Raji (cell line): ENCODE measurements at regions not wholly inside any gene's neighbourhood (a gene's known extent, or its start where the extent isn't known, plus 50 kb on each side); places are given as distances from the start of the nearest gene placed in this dataset.

Experiments
- POLR2A ChIP-seq: IDR thresholded peaks from 2 replicates; pipeline ENCODE4 v1.6.1; 2011; ENCODE audit warnings: low read depth, low read length, control low read depth; ENCODE audit not compliant: insufficient read depth

DNA sequence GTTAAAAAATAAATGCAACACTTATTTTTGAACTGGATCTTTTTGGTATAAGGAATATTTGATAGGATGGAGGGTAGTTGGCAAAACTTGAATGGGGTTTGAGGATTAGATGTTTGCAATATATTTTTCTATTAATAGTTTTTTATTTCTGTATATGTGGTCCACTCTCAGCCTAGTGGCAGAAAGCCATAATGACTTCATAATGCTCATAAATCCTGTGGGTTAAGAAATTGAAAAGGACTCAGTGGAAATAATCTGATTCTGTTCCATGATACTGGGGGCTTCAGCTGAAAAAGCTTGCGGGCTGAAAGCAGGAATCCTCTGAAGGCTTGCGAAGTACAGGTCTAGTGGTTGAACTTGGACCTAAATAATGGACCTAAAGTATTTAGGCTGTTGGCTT lies 1028.6 kb upstream of the PRMT6 start:
- TF ChIP-seq POLR2A = no peak

- TF ChIP-seq POLR2A = no peak
Observed at GRCh38 chr1:106037526-106037925, 1018.9 kb upstream of the PRMT6 start.

DNA sequence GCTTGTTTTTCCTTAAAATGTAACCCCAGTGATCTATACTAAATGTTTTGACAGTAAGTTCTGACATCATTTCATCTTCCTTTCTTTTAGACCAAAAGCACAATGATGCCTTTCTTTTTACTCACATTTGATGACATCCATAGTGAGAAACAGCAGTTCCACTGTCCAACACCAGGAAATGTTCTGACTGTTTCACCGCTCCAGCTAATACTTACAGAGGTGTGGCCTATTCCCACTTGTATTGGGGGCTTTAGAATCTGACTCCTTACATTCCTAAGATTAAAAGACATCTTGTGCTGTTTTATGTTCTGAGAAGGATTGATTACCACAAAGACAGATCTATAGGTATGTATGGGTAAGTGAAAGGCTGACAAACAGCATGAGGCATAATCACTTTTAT lies 1018.2 kb upstream of the PRMT6 start:
- no peak for TF ChIP-seq POLR2A

DNA sequence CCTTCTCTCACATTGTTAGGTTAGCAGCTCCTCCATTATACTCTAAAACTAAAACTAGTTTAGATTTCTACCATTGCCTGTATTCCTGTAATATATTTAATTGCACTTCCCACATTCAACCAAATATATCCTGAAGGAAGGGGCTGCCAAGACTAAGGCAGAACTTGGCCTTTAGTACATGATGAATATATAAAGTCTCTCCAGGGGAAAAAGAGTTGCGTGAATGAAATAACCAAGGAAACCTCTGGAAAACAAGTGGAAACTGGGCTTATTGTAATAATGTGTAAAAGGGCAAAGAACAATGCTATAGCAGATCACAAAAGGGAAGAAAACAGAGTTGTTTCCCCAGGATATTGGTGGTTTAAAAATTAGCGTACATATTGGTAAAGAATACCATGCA lies 1012.5 kb upstream of the PRMT6 start:
- TF ChIP-seq POLR2A = no peak

DNA sequence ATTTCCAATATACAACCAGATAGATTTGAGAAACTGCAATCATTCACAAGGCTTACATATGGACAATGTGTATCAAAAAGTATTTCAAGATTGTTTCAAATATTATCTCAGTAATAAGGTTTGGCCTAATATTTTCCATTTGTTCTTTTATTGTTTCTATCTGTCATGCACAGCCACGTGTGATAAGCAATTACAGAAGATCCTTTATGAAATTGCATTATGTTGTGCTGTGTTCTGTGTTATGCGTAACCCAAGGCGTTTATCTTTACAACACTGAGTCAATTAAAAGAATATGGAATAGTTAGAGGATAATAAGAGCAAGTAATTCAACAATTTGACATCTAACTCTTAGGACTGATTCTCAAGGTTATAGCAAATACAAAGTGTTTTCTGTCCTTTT lies 1009.3 kb upstream of the PRMT6 start:
- no peak for TF ChIP-seq POLR2A

GRCh38 chr1:106049595-106049994 lies 1006.9 kb upstream of the PRMT6 start:
- no peak for TF ChIP-seq POLR2A

DNA sequence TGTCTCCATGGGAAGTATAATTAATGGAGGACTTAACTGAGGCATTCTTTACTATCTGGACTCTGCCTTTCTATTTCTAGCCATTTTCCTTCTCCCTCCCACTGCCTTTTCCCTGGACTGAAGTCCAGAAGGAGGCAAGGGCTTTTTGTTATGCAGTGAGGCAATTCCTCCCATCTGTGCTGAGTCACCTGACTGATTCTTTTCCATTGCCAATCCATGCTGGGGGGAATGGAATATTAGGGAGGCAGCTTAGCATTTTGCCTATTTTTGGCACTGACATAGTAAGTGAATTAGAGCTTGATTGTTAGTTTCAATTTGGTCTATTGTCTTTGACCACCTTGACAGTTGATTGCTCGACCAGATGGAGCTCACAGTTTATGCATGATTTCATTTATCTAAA lies 1000.6 kb upstream of the PRMT6 start:
- no peak for TF ChIP-seq POLR2A

- no peak for TF ChIP-seq POLR2A
Observed at GRCh38 chr1:106061586-106062495, 994.6 kb upstream of the PRMT6 start.

DNA sequence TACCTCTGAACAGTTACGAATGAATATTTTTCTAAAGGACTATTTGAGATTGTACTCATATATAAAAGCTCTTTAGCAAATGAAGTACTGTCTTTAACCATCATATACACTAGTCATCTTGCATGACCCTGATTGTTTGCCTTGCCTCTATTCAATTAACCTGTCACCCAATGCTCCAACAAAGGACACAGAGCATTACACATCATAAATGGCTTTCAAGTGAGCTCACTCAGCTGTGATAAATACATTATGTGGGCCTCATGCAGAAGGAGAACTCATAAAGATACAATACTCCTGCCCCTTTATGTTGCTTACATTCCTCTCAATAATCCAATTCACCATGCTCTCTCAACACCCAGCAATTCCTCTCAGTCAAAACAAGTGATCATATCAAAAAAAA lies 993.0 kb upstream of the PRMT6 start:
- TF ChIP-seq POLR2A = no peak

DNA sequence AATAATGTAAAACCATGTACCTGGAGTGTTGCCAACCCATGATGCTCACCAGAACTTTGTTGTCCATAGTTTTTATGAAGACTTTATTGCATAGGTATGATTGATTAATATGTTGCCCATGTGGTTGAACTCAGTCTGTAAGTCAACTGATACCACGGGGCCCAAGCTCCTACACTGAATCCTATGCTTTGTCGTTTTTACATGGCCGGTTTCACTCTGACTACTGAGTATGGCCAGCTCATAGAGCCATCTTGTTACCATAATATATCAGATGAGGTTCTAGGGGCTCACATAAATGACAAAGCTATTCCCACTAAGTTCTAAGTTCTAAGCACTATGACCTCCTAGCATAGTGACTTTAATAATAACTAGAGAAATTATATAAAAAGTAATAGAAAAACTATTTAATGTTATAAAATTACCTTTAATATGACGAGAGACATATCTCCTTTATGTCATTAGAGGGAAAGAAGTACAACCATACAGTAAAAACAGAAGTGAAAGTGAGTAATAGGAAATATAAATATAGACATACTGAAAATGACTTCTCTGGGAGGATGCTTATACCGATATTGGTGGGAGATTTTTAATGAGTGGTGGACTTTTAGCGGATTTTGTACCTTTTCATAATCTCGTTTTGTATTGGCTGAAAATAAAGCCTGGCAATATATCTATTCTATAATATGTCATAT lies 983.4 kb upstream of the PRMT6 start:
- TF ChIP-seq POLR2A = no peak

DNA sequence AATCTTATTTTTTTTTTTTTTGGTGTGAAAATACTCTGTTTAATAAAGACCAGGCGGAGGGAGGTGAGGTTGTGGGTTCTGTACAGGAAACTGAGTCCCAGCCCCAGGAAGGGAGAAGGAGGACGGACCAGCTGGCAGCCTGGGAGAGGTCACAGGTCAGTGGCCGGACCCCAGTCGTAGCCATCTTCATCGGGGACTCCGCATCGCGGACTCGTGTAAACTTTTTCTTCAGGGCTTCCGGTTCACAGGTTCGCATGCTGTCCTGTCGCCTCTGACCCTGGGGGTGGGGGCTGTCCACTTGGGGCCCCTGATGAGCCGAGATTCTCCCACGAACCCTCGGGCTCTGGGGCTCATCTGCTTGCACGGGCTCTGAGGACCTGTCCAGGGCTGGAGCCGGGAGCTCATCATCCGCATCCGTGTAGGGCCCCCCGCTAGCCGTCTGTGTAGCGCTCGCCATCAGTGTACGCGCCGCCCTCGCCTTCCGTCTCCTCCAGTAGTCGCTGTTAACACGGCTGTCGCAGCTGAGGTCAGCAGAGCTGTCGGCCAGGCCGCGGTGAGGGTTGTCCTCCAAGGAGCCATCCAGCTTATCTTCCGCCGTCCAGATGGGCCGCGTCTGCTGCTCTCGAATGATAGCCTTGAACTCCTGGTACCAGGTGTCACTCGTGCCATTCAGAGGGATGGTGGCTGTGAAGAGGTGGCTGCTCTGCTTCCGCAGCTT lies 975.7 kb upstream of the PRMT6 start:
- TF ChIP-seq POLR2A = no peak

DNA sequence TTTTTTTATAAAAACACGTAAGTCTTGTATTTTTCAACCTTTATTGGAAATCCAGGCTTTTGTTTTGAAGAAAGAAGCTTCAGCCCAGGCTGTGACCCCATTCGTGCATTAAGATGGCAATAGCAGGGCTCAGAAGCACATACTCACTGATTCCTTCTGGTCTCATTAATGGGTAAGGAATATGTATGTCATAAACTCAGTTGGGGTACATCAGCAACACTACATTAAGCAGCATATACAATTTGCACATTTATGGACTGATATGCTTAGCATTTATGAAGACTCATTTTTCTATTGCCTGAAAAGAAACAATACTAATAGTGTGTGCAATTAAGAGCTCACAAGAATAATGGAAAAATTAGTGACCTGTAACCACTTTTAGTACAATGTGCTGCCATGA lies 945.4 kb upstream of the PRMT6 start:
- TF ChIP-seq POLR2A = no peak

GRCh38 chr1:106113851-106114250 lies 942.6 kb upstream of the PRMT6 start:
- TF ChIP-seq POLR2A = no peak

DNA sequence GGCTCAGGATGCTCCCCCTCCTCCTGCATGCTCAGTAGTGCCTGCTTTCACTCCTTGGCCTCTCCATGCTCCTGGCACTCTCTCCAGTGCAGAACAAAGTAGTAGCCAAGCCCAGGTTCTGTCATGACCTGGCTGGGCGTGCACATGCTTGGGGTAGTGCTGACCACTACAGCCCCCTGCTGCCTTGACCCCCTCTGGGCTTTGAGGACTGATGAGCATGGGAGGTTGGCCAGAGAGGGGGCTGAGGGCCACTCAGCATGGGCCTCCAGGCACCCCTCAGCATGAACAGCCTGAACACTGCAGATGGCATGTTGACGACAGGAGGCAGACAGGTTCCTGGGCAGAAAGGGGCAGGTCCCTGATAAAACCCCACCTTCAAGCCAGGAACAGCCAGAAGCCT lies 935.7 kb upstream of the PRMT6 start:
- no peak for TF ChIP-seq POLR2A

GRCh38 chr1:106121728-106122127 lies 934.7 kb upstream of the PRMT6 start:
- TF ChIP-seq POLR2A = no peak

- no peak for TF ChIP-seq POLR2A
Observed at GRCh38 chr1:106134561-106134960, 921.9 kb upstream of the PRMT6 start.
